ENCODE measurements at regions not wholly inside any gene's neighbourhood (a gene's known extent, or its start where the extent isn't known, plus 50 kb on each side); places are given as distances from the start of the nearest gene placed in this dataset.

DNA sequence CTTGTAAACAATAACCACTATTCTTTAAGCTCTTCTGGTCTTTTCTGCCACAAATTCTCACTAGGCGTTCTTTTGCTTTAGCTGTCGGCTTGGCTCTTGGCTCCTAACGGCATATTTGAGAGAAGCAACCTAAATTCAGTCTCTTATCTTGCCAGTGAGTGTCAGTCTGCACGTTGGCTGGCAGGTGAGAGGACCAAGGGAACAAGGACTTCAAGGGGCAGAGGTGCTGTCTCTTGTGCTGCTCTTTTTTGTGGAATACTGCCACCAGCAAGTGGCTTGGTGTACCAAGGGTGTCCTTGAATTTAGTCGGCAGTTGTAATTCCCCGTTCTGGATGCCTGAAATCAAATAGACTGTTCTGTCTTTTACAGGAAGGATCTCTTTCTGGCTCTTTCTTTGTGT is 77.8 kb upstream of the SLC4A4 start:
- DNase-seq (ENCODE audit: low read depth, low spot score) (no peak), FAIRE-seq (no peak)
- ChIA-PET POLR2A (no interaction called here), CTCF (no interaction called here)
- Histone ChIP-seq H3K9me1 (replicated peaks; ENCODE audit: control insufficient read depth, extremely low read depth, insufficient read depth, low read length) (no peaks in the 10 kb centered on the region), H3K79me2 (ENCODE audit: control insufficient read depth, insufficient read depth, low read length) (no peaks in the 10 kb centered on the region), H3K9ac (replicated peaks; ENCODE audit: extremely low read depth, insufficient read depth, low read length) (no peak overlapping the region), H3K4me1 (ENCODE audit: control insufficient read depth, extremely low read depth, insufficient read depth, low read length) (no peaks in the 10 kb centered on the region), H4K20me1 (replicated peaks; ENCODE audit: control insufficient read depth, extremely low read depth, insufficient read depth, low read length) (no peaks in the 10 kb centered on the region), H3K4me2 (ENCODE audit: insufficient read depth, low read length) (no peak overlapping the region), H3K27ac (ENCODE audit: insufficient read depth, low read depth, low read length) (no peak overlapping the region), H3K27me3 (ENCODE audit: control insufficient read depth in 2 of 2, insufficient read depth in 2 of 2, low read length in 2 of 2) (no peaks in the 10 kb centered on the region), H3K9me3 (replicated peaks; ENCODE audit: control insufficient read depth, insufficient read depth, low read length) (no peaks in the 10 kb centered on the region), H3K36me3 (ENCODE audit: control insufficient read depth in 2 of 2, extremely low read depth in 1 of 2, insufficient read depth in 2 of 2, low read length in 2 of 2) (no peaks in the 10 kb centered on the region), H2AFZ (ENCODE audit: low read depth, low read length) (no peak overlapping the region), H3K4me3 (replicated peaks in 1 of 3; ENCODE audit: insufficient read depth in 1 of 3, low read depth in 1 of 3, low read length in 3 of 3) (no peak overlapping the region)
- TF ChIP-seq CTCF (IDR thresholded peaks at IDR 0.05; ENCODE audit: extremely low read depth in 1 of 2, insufficient read depth in 1 of 2, low read depth in 1 of 2, low read length in 2 of 2): no peak
- TF ChIP-seq GATA2 (IDR thresholded peaks at IDR 0.05; ENCODE audit: insufficient read depth, insufficient read length, low read depth, low read length): no peak
- TF ChIP-seq POLR2A (IDR thresholded peaks at IDR 0.05; ENCODE audit: low read depth, low read length): no peak
- no peak for TF ChIP-seq MAX (IDR thresholded peaks at IDR 0.05; ENCODE audit: insufficient read depth, insufficient read length)
- no peak for TF ChIP-seq MYC (IDR thresholded peaks at IDR 0.05; ENCODE audit: low read depth, low read length)
- TF ChIP-seq EZH2 (IDR thresholded peaks at IDR 0.05; ENCODE audit: borderline replicate concordance, low read depth, low read length, severe bottlenecking): no peak
- no peak for TF ChIP-seq FOS (IDR thresholded peaks at IDR 0.05; ENCODE audit: borderline replicate concordance, insufficient read depth, low read length)
- no peak for TF ChIP-seq JUN (IDR thresholded peaks at IDR 0.05; ENCODE audit: borderline replicate concordance, insufficient read depth, insufficient read length, low read depth)
- no peak for TF ChIP-seq POLR2AphosphoS5 (IDR thresholded peaks at IDR 0.05; ENCODE audit: insufficient read depth, low read depth, low read length)
- BruUV-seq (replicated peaks): no TSS peak
- dilution Hi-C loops (cut with MboI; ENCODE audit: extremely low pct_ligation_motif_present, low sequenced_read_pairs): no loop called here
- intact Hi-C loops (cut with micrococcal nuclease): no loop called here

All from endothelial cell of umbilical vein (primary cell).